Amniotic epithelial cell (primary cell): ENCODE measurements at regions not wholly inside any gene's neighbourhood (a gene's known extent, or its start where the extent isn't known, plus 50 kb on each side); places are given as distances from the start of the nearest gene placed in this dataset.

Experiments
- DNase-seq: peaks from one replicate; pipeline ENCODE4 v3.0.0-alpha.2; 2010; ENCODE audit warnings: low read depth

DNA sequence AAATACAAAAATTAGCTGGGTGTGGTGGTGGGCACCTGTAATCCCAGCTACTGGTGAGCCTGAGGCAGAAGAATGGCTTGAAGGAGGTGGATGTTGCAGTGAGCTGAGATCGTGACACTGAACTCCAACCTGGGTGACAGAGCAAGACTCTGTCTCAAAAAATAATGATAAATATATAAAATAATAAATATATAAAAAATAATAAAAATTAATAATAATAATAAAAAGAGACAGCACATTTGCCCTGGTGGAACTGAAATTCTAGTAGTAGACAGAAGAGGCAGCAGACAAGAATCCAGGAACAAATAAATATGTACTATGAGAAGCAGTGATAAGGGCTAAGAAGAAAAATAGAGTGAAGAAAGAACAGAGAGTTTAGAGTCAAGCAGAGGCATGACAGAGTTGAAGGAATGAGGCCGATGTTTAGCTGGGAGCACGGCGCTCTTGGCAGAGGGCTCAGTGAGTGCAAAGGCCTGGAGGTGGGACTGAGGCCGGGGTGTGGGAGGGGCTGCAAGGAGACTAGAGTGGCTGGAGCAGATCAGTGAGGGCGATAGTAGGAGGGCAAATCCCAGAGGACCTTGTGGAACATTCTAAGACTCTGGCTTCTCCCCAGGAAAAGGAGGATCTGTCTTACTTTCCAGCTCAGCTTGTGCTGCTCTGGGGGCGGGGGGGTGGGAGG lies 410.3 kb downstream of the MN1 start:
- peak; percentile 66 for DNase-seq

DNA sequence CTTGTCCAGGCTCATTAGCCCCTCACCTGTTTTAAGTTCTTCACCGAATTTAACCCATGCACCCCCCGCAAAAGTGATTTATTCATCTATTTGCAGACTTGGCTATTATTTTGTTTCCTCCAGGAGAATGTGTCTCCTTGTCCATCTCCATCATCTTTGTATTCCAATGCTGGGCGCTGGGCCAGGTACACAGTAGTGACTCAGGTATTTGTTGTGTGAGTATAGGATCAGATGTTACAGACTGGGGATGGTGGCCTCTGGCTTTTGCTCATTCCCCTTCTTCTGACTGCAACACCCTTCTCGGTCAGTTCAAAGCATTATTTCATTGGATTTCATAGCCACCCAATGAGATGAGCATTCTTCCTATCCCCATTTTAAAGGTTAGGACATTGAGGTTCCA lies 408.2 kb downstream of the MN1 start:
- DNase-seq = no peak

- DNase-seq = no peak
These were observed 406.7 kb downstream of the MN1 start for GRCh38 chr22:27394806-27395404.

DNA sequence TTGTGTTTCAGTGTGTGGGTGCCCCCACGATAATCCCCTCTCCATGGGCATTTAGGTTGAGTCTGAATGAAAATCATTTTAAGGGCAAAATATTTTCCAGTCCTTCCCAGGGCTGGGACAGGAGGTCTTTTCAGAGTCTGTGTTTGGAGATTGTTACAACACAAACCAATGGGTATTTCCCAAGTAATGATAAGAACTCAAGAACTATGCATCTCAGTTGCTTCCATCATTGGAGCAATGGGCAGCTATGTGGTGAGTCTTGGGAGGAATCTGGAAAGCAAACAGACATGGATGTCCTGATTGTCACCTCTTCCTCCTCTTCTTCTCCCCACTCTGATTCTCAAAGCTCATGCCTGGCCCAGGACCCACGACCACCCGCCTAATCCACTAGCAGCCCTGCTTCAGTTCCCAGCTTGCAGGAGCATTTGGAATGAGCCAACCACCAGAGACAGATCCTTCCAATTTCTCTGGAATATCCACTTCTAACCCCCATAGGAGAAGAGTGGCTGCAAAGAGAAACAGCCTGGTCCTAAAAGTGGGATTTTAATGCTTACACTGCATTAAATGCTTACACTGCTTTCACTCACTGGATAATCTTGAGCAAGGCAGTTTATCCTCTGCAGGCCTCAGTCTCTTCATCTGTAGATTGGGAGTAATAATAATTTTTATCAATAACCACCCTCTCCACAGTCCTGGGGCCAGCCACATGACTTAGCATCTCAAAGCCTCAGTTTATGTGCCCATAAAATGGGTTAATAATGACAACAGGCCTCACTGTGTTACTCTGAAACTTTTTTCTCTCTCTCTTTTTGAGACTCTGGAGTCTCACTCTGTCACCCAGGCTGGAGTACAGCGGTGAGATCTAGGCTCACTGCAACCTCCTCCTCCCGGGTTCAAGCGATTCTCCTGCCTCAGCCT lies 404.3 kb downstream of the MN1 start:
- DNase-seq = peak; percentile 80

- DNase-seq = no peak
These were observed 403.6 kb downstream of the MN1 start for GRCh38 chr22:27397954-27398342.

DNA sequence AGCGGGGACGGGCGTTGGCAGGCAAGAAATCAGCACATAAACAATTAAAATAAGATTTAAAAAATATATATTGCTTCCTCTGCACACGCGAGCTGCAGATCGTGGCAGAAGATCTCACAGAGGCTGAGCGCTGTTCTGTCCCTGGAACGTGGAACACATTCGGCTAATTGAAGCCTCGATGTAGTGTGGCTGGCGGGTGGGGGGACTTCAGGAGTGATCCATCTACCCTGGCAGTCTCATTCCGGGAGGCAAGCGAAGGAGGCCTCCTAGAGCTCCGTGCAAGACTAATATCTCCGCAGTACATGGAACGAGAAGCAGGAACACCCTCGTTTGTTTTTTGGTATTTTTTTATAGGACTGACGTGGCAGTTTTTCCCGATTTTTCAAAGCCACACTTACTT lies 402.4 kb downstream of the MN1 start:
- DNase-seq = no peak

DNA sequence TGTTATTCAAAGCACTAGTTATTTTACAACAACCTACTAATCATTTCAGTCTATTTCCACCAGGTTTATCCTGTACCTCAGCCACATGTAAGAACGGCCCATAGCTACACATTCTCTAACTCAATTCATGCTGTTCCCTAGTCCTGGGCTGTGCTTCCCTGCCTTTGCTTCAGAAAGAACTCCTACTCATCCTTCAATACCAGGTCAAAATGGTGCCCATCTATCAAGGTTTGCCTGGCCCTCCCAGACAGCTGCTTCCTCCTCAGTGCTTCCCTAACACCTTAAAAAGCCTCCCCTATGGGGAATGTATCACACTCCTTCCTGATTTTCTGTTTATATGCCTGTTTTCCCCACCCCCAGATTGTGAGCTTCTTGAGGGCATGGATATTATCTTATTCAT lies 400.7 kb downstream of the MN1 start:
- no peak for DNase-seq

DNA sequence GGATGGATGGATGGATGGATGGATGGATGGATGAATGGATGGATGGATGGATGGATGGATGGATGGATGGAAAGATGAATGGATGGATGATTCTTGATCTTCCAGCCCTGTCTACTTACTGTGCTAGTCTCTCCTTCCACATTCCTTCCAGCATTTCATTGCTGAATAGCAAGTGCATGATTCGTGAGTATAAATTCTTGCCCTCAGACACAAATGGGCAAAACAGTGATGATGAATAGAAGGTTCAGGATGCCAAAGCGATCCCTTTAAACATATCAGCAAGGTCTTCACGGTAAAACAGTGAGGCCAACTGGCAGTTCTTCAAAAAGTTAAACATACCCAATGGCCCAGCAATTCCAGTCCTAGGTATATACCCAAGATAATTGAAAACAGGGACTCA lies 400.2 kb downstream of the MN1 start:
- DNase-seq = peak; percentile 63

- no peak for DNase-seq
These were observed 397.1 kb downstream of the MN1 start for GRCh38 chr22:27404441-27404840.

DNA sequence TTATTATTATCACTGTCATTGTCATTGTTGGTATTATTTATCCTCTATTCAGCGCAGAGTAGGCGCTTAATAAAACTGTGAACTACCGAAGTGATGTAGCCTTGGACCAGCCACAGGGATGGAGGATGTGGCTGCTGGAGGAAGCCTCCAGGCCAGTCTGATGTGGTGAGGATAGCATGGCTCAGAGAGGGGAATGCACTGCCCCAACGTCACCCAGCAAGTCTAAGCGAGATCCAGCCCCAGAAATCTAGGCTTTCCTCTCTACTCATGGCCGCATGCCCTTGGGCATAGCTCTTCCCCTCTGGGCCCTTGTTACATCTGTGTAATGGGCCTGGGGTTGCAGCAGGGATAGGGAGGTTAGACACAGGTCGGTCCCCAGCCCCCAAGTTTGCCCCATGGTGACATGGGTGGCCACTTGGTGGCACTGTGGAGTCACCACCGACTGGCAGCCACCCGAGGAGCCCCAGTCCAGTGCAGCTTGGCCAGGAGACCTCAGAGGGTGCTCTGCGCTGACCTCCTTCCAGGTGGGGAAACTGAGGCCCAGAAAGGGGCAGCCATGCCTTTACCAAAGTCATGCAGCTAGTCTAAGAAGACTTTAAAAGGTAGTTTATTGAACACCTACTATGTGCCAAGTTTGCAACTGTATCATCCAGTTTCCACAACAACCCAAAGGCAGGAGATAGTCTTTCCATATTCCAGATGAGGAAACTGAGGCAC lies 395.7 kb downstream of the MN1 start:
- DNase-seq = peak; percentile 44

DNA sequence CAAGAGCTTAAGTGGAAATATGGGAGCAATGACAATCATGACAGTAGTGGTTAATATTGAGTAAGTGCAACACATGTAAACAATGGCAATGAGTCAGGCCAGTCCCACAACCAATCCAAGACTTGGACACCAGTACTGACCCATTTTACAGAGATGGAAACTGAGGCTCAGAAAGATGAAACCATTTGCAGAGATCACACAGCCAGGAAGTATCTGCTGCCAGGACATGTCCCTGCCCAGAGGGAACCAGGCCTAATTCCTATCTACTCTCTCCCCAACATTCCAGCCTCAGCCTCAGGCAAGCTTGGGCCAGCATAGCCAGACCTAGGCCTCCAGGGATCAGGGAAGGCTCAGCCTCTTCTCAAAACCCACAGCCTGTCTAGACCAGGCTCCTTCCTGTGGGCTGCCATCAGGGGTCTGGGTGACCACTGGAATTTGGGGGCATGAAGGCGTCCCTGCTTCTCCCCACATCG lies 395.1 kb downstream of the MN1 start:
- DNase-seq = peak; percentile 25

DNA sequence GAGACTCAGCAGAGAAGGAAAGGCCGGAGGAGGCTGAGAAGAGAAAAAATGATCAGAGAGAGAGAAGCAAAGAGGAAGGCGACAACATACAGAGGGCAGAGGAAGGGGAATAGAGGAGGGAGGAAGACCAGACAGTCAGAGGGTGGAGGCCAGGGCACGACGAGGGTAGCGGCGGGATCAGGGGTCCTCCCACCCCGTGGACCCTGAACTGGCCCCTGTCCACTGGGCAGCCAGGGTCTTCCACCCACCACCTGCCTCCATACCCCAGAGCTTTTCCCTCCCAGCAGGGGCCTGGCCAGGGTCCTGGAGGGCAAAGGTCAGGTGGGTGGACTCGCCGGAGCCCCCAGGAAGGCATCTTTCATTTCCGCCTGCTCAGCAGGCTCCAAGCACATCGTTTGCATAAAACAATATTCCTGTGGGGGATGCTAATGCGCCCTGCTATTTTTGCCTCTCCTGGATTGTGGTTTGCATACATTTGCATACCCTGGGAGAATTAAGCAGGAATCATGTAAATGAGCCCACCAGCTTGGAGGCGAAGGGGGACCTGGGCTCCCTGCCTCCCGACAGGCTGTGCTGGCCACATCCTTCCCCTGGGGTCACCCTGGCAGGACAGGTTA lies 394.1 kb downstream of the MN1 start:
- no peak for DNase-seq

GRCh38 chr22:27408068-27408467 lies 393.5 kb downstream of the MN1 start:
- DNase-seq = no peak

GRCh38 chr22:27409299-27409698 lies 392.3 kb downstream of the MN1 start:
- DNase-seq = peak; percentile 49

DNA sequence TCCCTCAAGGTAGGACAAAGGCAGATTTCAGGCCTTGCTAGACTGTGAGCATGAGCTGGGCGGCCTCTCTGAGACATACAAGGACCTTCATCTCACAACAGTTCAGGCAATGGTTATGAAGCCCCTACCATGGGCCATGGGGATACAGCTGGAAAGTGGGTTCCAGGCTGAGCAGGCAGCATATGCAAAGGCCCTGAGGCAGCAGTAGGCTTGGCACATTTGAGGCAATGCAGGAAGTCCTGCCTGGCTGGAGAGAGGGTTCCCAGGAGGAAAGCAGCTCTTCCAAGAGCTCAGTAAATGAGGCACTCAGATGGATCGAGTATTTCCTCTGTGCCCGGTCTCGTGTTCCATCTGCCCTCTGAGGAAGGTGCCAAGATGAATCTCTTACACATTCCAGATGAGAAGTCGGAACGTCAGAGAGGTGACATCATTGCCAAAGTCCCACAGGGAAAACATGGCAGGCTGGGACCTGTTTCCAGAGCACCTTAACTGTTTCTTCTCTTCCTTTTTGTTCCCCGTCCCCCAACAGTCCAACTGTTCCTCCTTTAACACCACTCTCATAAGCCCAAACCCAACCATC lies 388.6 kb downstream of the MN1 start:
- no peak for DNase-seq

- no peak for DNase-seq
These were observed 387.9 kb downstream of the MN1 start for GRCh38 chr22:27413702-27414101.

DNA sequence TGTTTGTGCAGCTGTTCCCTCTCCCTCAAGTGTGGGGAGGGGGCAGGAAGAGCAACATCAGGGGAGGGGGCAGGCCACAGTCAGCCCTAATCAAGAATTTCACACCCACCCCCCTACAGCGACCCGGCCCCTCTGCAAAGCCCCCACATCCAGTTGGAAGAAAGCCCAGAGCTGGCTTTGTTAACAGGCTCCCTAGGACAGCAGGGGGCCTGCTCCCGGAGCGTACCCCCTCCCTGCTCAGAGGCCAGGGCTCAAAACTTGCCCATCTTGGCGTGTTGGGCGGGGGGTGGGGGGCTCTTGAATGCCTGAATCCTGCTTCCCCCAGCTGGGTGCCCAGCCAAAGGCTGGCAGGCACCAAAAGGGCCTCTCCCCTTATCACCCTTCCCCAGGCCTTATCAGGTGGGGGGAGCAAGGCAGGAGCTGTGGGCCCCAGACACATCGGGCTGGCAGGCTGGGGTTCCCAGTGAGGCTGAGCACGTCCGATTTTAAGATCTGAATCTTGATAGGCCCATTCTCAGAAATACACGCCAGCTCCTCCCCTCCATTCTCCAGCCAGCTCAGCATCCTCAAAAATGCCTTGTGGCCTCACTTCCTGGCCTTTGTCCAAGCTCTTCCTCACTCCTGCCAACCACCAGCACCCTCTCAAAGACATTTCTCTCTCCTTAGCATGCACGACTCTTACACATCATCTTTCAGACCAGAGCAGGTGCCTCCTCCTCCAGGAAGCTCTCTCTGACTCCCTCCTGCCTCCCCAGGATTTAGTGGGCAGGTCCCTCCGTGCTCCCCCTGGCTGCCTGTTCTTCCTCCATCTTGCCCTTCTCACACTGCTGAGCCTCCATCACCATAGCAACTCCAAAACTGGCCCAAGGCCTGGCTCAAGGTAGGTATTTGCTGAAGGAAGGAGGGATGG lies 384.8 kb downstream of the MN1 start:
- peak; percentile 94 for DNase-seq

DNA sequence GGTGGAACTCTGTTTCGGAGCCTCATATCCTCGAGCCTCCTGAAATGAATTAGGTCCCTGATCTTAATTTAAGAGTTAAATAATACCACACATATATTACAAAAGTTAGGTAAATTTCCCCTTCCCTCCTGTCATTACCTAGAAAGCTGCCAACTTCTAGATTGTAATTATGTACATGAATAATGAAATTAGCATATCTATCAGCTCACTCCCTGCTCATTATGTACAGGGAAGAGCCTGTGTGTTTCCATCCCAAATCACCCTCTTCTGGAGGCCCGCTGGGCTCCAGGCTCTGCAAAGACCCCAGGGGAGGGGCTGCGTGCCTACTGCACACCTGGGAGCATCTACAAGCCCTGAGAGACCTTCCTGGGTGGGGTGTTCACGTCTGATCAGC lies 384.1 kb downstream of the MN1 start:
- no peak for DNase-seq

DNA sequence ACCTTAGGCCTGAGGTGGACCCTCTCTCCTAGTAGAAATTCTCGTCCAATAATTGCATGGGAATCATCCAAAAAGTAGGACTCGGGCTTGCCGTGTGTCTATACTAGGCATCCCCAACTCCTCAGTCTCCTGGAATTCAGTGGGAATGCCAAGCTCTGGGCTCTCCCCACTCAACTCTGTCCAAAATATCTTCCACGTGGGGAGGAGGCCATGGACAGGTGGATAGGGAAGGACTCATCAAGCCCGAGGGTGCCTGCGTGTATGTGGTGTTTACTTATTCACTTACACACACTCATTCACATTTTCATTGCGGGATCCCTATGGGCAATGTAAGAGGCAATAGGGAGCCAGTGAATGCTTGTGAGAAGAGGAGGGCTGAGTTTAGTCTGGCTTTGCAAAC lies 383.3 kb downstream of the MN1 start:
- no peak for DNase-seq

- DNase-seq = no peak
These were observed 382.1 kb downstream of the MN1 start for GRCh38 chr22:27419473-27419872.
